OCI-LY3 (cell line): ENCODE measurements at regions not wholly inside any gene's neighbourhood (a gene's known extent, or its start where the extent isn't known, plus 50 kb on each side); places are given as distances from the start of the nearest gene placed in this dataset.

Experiments used
- EZH2phosphoT487 ChIP-seq: fragments of 200-600 bp; shearing (Covaris generic); IDR thresholded peaks from 2 replicates; pipeline ENCODE4 v1.6.1; 2018; ENCODE audit warnings: antibody characterized with exemption, mixed run types, low read depth
- TF ChIP-seq, protein P1 (sequence below): fragments of 200-600, 300-600 bp; sonication (generic); IDR thresholded peaks from 2 replicates; pipeline ENCODE4 v1.5.1; 2014; ENCODE audit warnings: antibody characterized with exemption, low read length, low read depth

DNA sequence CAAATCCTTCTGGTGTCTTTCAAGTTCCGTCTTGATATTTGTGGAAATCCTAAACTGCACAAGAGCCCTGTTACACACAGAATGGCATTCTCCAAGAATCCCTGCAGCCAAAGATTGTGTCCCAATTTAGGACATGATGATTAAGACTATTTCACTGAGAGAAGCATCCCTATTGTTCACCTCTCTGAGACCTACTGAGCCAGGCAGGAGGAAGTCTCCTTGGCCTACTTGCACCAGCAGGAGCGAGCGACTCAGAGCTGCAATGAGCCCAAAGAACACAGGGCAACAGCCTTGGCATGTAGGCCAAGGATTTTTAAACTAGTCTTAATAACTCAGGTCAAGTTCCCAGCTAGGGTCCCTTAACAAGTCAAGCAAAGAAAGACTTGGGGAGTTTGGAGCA lies 79.4 kb upstream of the RUNX1 start:
- TF ChIP-seq, protein P1, sequence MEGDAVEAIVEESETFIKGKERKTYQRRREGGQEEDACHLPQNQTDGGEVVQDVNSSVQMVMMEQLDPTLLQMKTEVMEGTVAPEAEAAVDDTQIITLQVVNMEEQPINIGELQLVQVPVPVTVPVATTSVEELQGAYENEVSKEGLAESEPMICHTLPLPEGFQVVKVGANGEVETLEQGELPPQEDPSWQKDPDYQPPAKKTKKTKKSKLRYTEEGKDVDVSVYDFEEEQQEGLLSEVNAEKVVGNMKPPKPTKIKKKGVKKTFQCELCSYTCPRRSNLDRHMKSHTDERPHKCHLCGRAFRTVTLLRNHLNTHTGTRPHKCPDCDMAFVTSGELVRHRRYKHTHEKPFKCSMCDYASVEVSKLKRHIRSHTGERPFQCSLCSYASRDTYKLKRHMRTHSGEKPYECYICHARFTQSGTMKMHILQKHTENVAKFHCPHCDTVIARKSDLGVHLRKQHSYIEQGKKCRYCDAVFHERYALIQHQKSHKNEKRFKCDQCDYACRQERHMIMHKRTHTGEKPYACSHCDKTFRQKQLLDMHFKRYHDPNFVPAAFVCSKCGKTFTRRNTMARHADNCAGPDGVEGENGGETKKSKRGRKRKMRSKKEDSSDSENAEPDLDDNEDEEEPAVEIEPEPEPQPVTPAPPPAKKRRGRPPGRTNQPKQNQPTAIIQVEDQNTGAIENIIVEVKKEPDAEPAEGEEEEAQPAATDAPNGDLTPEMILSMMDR: no peak
- TF ChIP-seq EZH2phosphoT487: no peak
